ENCODE measurements at regions not wholly inside any gene's neighbourhood (a gene's known extent, or its start where the extent isn't known, plus 50 kb on each side); places are given as distances from the start of the nearest gene placed in this dataset.
"Not testable (repeated sequence)": the region's sequence is repeated elsewhere in the genome, so short reads cannot be mapped to it uniquely, and the experiment has no call there.

GRCh38 chr2:138426116-138426515 is 75.5 kb upstream of the SPOPL start:
- in situ Hi-C loops (cut with HindIII; ENCODE audit: low sequenced_read_pairs) = not testable (repeated sequence)

- in situ Hi-C loops (cut with HindIII; ENCODE audit: low sequenced_read_pairs) = no loop called here
These were observed 72.7 kb upstream of the SPOPL start for GRCh38 chr2:138428710-138429440.

DNA sequence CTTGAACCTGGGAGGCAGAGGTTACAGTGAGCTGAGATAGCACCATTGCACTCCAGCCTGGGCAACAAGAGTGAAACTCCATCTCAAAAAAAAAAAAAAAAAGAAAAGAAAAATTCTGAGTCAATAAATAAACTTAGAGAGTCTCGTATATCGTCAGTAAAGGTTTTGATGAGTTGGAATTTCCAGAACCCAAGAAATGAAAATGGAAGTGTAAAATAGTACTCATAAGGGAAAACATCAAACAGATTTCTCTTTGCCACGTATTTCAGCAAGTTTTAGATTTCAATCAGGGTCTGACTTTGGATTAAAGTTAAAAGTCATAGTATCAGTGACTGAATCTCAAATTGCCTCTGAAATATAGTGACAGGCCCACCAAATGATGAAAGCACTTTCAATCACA is 71.4 kb upstream of the SPOPL start:
- in situ Hi-C loops (cut with HindIII; ENCODE audit: low sequenced_read_pairs) = no loop called here

- in situ Hi-C loops (cut with HindIII; ENCODE audit: low sequenced_read_pairs) = no loop called here
These were observed 68.6 kb upstream of the SPOPL start for GRCh38 chr2:138432971-138433370.

DNA sequence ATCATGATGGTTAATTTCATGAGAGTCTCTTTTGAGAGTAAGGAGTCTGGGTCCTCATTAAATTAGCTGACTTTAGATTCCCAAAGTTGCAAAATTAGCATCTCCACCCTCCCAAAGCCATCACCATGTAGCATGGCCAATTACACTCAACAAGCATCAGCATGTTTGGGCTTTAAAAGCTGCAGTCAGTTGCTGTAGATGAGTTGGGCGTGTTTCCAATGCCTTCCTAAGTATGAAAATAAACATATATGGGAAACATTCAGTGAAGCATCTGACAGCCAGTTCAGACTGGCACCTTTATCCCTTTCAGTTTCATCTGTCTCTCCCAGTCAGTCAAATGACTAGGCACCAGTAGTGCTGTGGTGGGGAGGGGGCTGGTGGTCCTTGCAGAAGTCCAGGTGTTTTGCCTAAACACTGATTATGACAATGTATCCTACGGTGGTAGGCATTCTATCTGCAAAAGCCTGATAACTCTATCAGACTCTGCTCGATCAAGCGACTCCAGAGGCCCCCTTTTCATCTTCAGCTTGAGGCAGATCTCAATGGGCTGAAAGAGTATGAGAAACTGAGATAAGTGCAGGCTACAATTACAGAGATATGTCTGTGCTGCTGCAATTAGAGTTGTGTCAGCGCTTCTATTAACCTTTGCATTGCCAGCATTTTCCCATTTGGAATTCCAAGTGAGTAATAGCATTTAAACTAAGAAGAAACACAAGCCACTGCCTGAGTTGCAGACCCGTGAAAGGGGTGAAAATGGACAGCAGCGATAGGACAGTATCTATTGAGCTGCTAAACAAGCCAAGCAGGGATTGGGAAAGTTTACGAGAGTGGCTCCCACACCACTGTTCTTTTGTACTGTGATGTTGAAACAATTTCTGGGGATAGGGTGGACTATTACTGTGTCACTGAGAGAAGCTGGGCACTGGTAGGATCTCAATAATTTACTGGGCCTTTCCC is 67.3 kb upstream of the SPOPL start:
- in situ Hi-C loops (cut with HindIII; ENCODE audit: low sequenced_read_pairs) = no loop called here

- in situ Hi-C loops (cut with HindIII; ENCODE audit: low sequenced_read_pairs) = no loop called here
These were observed 65.9 kb upstream of the SPOPL start for GRCh38 chr2:138435701-138436100.

DNA sequence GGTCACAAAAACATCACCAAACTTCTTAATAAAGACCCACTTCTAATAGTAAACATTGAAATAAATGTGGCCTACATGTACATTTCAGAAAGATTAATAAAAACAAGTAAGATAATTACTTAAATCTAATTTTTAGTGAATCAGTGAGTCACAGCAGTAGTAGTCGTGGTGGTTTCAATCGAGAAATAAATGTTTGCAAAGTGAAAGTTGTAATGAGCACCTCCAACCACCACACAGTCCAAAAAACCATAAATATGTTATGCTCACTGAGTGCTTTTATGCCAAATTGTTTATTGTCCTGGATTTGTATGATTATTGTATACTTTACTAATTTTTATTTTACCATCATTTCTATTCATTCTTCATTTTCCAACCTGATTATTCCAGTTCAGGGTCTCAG is 61.8 kb upstream of the SPOPL start:
- in situ Hi-C loops (cut with HindIII; ENCODE audit: low sequenced_read_pairs) = no loop called here

DNA sequence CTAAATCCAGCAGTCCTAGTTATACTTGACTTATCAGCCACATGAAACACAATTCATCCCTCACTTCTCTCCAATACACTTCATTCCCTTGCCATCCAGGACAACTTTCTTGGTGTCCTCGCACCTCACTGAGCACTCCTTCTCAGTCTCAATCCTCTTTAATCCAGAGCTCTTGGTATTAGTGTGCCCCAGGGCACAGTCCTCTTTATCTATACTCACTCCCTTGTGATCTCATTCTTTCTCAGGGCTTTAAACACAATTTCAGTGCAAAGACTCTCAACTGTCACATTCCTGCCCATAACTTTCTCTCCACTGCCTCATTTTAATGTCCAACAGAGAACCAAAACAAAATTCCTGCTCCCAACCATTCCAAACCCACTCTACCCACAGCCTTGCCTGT is 60.8 kb upstream of the SPOPL start:
- in situ Hi-C loops (cut with HindIII; ENCODE audit: low sequenced_read_pairs) = no loop called here

DNA sequence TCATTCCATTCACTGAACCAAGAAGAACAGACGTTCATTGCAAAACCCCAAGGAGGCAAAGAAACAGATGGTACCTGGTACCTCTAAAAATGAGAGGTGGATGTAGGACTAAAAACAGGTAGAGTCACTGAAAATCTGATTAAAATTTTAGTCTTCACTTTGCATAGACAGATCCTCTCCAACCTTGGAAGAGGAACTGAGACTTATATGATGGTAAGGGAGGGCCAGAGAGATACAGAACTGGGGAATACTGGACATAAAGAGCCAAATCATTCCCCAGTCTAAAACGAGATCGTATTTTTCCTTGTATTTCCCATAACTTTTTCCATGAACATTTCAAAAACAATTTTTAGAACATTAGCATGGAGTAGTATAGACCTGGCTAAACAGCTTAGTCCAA is 59.7 kb upstream of the SPOPL start:
- in situ Hi-C loops (cut with HindIII; ENCODE audit: low sequenced_read_pairs) = no loop called here

- in situ Hi-C loops (cut with HindIII; ENCODE audit: low sequenced_read_pairs) = no loop called here
These were observed 57.2 kb upstream of the SPOPL start for GRCh38 chr2:138444411-138444810.

GRCh38 chr2:138445227-138445626 is 56.3 kb upstream of the SPOPL start:
- in situ Hi-C loops (cut with HindIII; ENCODE audit: low sequenced_read_pairs) = no loop called here

DNA sequence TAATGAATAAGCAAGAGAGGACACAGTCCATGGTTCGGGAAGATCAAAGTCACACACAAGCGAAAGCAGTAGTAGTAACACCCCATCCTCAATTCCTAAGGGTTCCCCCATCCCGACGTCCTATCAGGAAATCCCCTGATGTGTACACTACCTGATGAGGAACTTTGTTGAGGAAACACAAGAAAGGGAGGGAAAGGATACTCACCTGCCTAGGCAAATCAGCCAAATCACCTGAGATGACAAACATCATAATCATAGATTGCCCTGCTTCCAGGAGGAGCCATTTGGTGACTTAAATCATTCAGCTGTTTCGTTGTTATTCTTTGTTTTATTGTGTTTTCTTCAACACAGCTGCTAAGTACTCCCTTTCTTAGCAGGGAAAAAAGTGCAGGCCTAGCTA is 55.5 kb upstream of the SPOPL start:
- in situ Hi-C loops (cut with HindIII; ENCODE audit: low sequenced_read_pairs) = no loop called here

DNA sequence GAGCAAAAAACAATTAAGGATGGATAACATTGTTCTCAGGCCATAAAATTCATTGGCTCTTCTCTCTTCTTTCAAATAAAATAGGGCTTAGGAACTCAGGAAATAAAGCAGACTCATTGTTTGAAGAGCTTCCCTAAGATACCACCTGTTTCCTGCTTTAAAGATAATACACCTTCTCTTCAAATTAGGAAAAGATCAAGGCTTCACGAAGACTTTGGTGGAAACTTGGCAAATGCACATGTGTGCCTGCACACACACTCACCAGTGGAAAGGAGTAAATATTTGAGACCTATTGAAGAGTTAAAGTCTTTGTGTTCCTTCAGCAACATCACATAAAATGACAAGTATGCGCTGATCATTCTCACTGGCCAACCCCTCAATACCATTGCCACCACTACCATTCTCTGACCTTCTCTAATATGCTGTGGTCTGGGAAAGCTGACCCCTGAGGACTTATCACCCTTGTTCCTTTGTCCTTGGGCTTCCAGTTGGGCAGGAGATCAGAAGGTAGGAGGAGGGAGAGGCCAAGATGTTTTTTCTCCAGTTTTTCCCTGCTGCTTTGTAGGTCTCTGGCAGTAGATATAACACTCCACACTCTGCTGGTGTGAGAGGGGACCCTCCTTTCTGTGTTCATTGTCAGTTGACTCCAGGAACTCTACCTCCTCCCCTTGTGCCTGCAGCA is 53.5 kb upstream of the SPOPL start:
- in situ Hi-C loops (cut with HindIII; ENCODE audit: low sequenced_read_pairs) = no loop called here
